HEK293 (cell line): ENCODE measurements at regions not wholly inside any gene's neighbourhood (a gene's known extent, or its start where the extent isn't known, plus 50 kb on each side); places are given as distances from the start of the nearest gene placed in this dataset.

Experiments
- CTCF ChIA-PET: fragments of 350-600 bp; formaldehyde crosslinking; extraction: SDS; loops from one replicate; lab custom pipeline; 2021; ENCODE audit warnings: antibody characterized with exemption; lab: Yijun Ruan, JAX
- POLR2A ChIA-PET: fragments of 300-600 bp; formaldehyde crosslinking; extraction: SDS; loops from one replicate; lab custom pipeline; 2020; ENCODE audit warnings: antibody characterized with exemption, inconsistent platforms; lab: Yijun Ruan, JAX
- H3K27ac ChIP-seq: fragments of 200-500 bp; sonication (Bioruptor generic); 2 replicates; pipeline ENCODE4 v1.5.1; 2014; ENCODE audit warnings: low read depth, low read length, control low read depth, inconsistent platforms; ENCODE audit errors: extremely low read depth
- H3K36me3 ChIP-seq, 2 experiments: fragments of 200-500 bp in 1 of 2; sonication (Bioruptor generic) in 1 of 2; 1 replicate in 1 of 2; 2 replicates in 1 of 2; pipeline ENCODE4 v1.5.1; 2014 to 2017; ENCODE audit warnings: inconsistent platforms in 2 of 2, low read length in 2 of 2; ENCODE audit not compliant: control insufficient read depth in 2 of 2, insufficient read depth in 1 of 2
- H3K4me1 ChIP-seq: fragments of 200-500 bp; sonication (Bioruptor generic); 2 replicates; pipeline ENCODE4 v1.5.1; 2014; ENCODE audit warnings: mild to moderate bottlenecking, low read length, inconsistent platforms; ENCODE audit not compliant: control insufficient read depth, insufficient read depth
- H3K4me3 ChIP-seq: 2 replicates; pipeline ENCODE4 v1.5.1; 2011; ENCODE audit warnings: low read depth, mild to moderate bottlenecking, control low read depth, low read length, moderate library complexity
- H3K9me3 ChIP-seq: fragments of 200-500 bp; sonication (Bioruptor generic); 2 replicates; pipeline ENCODE4 v1.5.1; 2014; ENCODE audit warnings: low read depth, low read length, inconsistent platforms; ENCODE audit not compliant: control insufficient read depth, insufficient read depth
- GLI2 ChIP-seq: fragments of 450-650 bp; formaldehyde crosslinking; IDR thresholded peaks from 2 replicates; pipeline ENCODE4; 2017; ENCODE audit warnings: missing biosample characterization, missing genetic modification characterization, low read depth, borderline replicate concordance
- GLI4 ChIP-seq: fragments of 450-650 bp; formaldehyde crosslinking; IDR thresholded peaks from 2 replicates; pipeline ENCODE4 v1.5.1; 2016; ENCODE audit warnings: missing biosample characterization, missing genetic modification characterization
- KLF1 ChIP-seq: fragments of 450-650 bp; formaldehyde crosslinking; IDR thresholded peaks from 2 replicates; pipeline ENCODE4 v1.5.1; 2016; ENCODE audit warnings: missing biosample characterization, missing genetic modification characterization
- KLF8 ChIP-seq: fragments of 450-650 bp; formaldehyde crosslinking; IDR thresholded peaks from 2 replicates; pipeline ENCODE4 v1.5.1; 2016; ENCODE audit warnings: missing biosample characterization, missing genetic modification characterization
- MEIS1 ChIP-seq: sonication (generic); formaldehyde crosslinking; IDR thresholded peaks from 2 replicates; pipeline ENCODE4 v1.8.1; 2022; ENCODE audit warnings: missing genetic modification reagents, mild to moderate bottlenecking, borderline replicate concordance
- SCRT2 ChIP-seq: fragments of 450-650 bp; formaldehyde crosslinking; IDR thresholded peaks from 2 replicates; pipeline ENCODE4 v1.5.1; 2016; ENCODE audit warnings: missing biosample characterization, missing genetic modification characterization
- SP3 ChIP-seq: fragments of 450-650 bp; formaldehyde crosslinking; IDR thresholded peaks from 2 replicates; pipeline ENCODE4 v1.5.1; 2016; ENCODE audit warnings: missing biosample characterization, missing genetic modification characterization
- WT1 ChIP-seq: fragments of 450-650 bp; formaldehyde crosslinking; IDR thresholded peaks from 2 replicates; pipeline ENCODE4 v1.5.1; 2016; ENCODE audit warnings: missing biosample characterization, missing genetic modification characterization
- ZNF138 ChIP-seq: fragments of 450-650 bp; formaldehyde crosslinking; IDR thresholded peaks from 2 replicates; pipeline ENCODE4 v1.5.1; 2016; ENCODE audit warnings: missing biosample characterization, missing genetic modification characterization, borderline replicate concordance
- ZNF16 ChIP-seq: fragments of 450-650 bp; formaldehyde crosslinking; IDR thresholded peaks from 2 replicates; pipeline ENCODE4 v1.5.1; 2016; ENCODE audit warnings: low read depth, missing biosample characterization, missing genetic modification characterization
- ZNF350 ChIP-seq: fragments of 450-650 bp; formaldehyde crosslinking; IDR thresholded peaks from 2 replicates; pipeline ENCODE4 v1.5.0; 2017; ENCODE audit warnings: missing biosample characterization, mild to moderate bottlenecking, missing genetic modification characterization
- ZNF404 ChIP-seq: fragments of 450-650 bp; formaldehyde crosslinking; IDR thresholded peaks from 2 replicates; pipeline ENCODE4 v1.5.1; 2017; ENCODE audit warnings: missing biosample characterization, missing genetic modification characterization
- ZNF416 ChIP-seq: fragments of 450-650 bp; formaldehyde crosslinking; IDR thresholded peaks from 2 replicates; pipeline ENCODE4 v1.5.1; 2016; ENCODE audit warnings: missing biosample characterization, missing genetic modification characterization
- ZNF423 ChIP-seq: fragments of 450-650 bp; formaldehyde crosslinking; IDR thresholded peaks from 2 replicates; pipeline ENCODE4 v1.5.1; 2016; ENCODE audit warnings: missing biosample characterization, missing genetic modification characterization
- ZNF449 ChIP-seq: fragments of 450-650 bp; formaldehyde crosslinking; IDR thresholded peaks from 2 replicates; pipeline ENCODE4 v1.5.1; 2017; ENCODE audit warnings: missing biosample characterization, mild to moderate bottlenecking, missing genetic modification characterization, moderate library complexity
- ZNF473 ChIP-seq: fragments of 450-650 bp; formaldehyde crosslinking; IDR thresholded peaks from 2 replicates; pipeline ENCODE4 v1.5.1; 2017; ENCODE audit warnings: missing biosample characterization, missing genetic modification characterization
- ZNF514 ChIP-seq: fragments of 450-650 bp; formaldehyde crosslinking; IDR thresholded peaks from 2 replicates; pipeline ENCODE4 v1.5.1; 2016; ENCODE audit warnings: missing biosample characterization, missing genetic modification characterization
- ZNF626 ChIP-seq: fragments of 450-650 bp; sonication (Bioruptor Pico); formaldehyde crosslinking; IDR thresholded peaks from 2 replicates; pipeline ENCODE4 v1.5.1; 2018; ENCODE audit warnings: missing biosample characterization, missing genetic modification characterization, inconsistent platforms
- ZNF629 ChIP-seq: fragments of 450-650 bp; formaldehyde crosslinking; IDR thresholded peaks from 2 replicates; pipeline ENCODE4 v1.5.1; 2017; ENCODE audit warnings: missing biosample characterization, missing genetic modification characterization
- ZNF677 ChIP-seq: fragments of 450-650 bp; IDR thresholded peaks from 2 replicates; pipeline ENCODE4 v1.5.0; 2018; ENCODE audit warnings: missing biosample characterization, mild to moderate bottlenecking, missing genetic modification characterization, moderate library complexity
- ZNF701 ChIP-seq: fragments of 450-650 bp; formaldehyde crosslinking; IDR thresholded peaks from 2 replicates; pipeline ENCODE4 v1.5.1; 2016; ENCODE audit warnings: missing biosample characterization, missing genetic modification characterization
- ZNF76 ChIP-seq: fragments of 450-650 bp; formaldehyde crosslinking; IDR thresholded peaks from 2 replicates; pipeline ENCODE4; 2016; ENCODE audit warnings: low read depth, missing biosample characterization, missing genetic modification characterization, borderline replicate concordance
- ZNF777 ChIP-seq: fragments of 450-650 bp; formaldehyde crosslinking; IDR thresholded peaks from 2 replicates; pipeline ENCODE4 v1.5.1; 2017; ENCODE audit warnings: missing biosample characterization, missing genetic modification characterization, borderline replicate concordance
- ZSCAN30 ChIP-seq: fragments of 450-650 bp; IDR thresholded peaks from 2 replicates; pipeline ENCODE4 v1.5.1; 2018; ENCODE audit warnings: missing biosample characterization, mild to moderate bottlenecking, missing genetic modification characterization, moderate library complexity
- TF ChIP-seq, protein P1 (sequence below): fragments of 450-650 bp; IDR thresholded peaks from 2 replicates; pipeline ENCODE4 v1.5.1; 2018; ENCODE audit warnings: missing biosample characterization, mild to moderate bottlenecking, missing genetic modification characterization
- TF ChIP-seq, protein P2 (sequence below): fragments of 450-650 bp; formaldehyde crosslinking; IDR thresholded peaks from 2 replicates; pipeline ENCODE4 v1.5.0; 2017; ENCODE audit warnings: missing biosample characterization, missing genetic modification characterization, borderline replicate concordance

- ChIA-PET POLR2A (no interaction called here), CTCF (no interaction called here)
- H3K36me3 ChIP-seq, result no peaks in the 10 kb centered on the region
- no peaks in the 10 kb centered on the region for H3K9me3 ChIP-seq
- no peak for TF ChIP-seq KLF8 (tag by site-specific recombination)
- TF ChIP-seq KLF1 (tag by site-specific recombination), result no peak
- TF ChIP-seq ZNF423 (tag by site-specific recombination), result no peak
- no peak for TF ChIP-seq MEIS1 (CRISPR knock-in tag)
- TF ChIP-seq ZNF416, result no peak
- no peak for TF ChIP-seq ZNF473 (tag by site-specific recombination)
- TF ChIP-seq ZNF76 (tag by site-specific recombination), result no peak
- TF ChIP-seq ZNF677 (tag by site-specific recombination), result no peak
- no peak for TF ChIP-seq ZNF626 (tag by site-specific recombination)
- no peak for TF ChIP-seq ZNF777
- no peak for TF ChIP-seq WT1 (tag by site-specific recombination)
- no peak for TF ChIP-seq GLI2 (tag by site-specific recombination)
- TF ChIP-seq ZNF449 (tag by site-specific recombination), result no peak
- TF ChIP-seq, protein P1, sequence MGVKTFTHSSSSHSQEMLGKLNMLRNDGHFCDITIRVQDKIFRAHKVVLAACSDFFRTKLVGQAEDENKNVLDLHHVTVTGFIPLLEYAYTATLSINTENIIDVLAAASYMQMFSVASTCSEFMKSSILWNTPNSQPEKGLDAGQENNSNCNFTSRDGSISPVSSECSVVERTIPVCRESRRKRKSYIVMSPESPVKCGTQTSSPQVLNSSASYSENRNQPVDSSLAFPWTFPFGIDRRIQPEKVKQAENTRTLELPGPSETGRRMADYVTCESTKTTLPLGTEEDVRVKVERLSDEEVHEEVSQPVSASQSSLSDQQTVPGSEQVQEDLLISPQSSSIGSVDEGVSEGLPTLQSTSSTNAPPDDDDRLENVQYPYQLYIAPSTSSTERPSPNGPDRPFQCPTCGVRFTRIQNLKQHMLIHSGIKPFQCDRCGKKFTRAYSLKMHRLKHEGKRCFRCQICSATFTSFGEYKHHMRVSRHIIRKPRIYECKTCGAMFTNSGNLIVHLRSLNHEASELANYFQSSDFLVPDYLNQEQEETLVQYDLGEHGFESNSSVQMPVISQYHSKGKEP (tag by site-specific recombination), result no peak
- TF ChIP-seq ZNF629 (tag by site-specific recombination), result no peak
- TF ChIP-seq ZNF514 (tag by site-specific recombination), result no peak
- TF ChIP-seq ZNF350 (tag by site-specific recombination), result no peak
- TF ChIP-seq ZNF404, result no peak
- TF ChIP-seq, all 188 proteins: peak for 0
- Histone ChIP-seq H3K4me1 (no peaks in the 10 kb centered on the region), H3K4me3 (no peak overlapping the region), H3K27ac (no peak overlapping the region)
Observed at GRCh38 chr1:5691795-5692509, 300.3 kb downstream of the NPHP4 start.

GRCh38 chr1:5690898-5691297, 301.3 kb downstream of the NPHP4 start:
- no peaks in the 10 kb centered on the region for H3K36me3 ChIP-seq
- no peak for TF ChIP-seq SCRT2
- no peak for TF ChIP-seq GLI4 (tag by site-specific recombination)
- no peak for TF ChIP-seq ZNF701 (tag by site-specific recombination)
- TF ChIP-seq, protein P2, sequence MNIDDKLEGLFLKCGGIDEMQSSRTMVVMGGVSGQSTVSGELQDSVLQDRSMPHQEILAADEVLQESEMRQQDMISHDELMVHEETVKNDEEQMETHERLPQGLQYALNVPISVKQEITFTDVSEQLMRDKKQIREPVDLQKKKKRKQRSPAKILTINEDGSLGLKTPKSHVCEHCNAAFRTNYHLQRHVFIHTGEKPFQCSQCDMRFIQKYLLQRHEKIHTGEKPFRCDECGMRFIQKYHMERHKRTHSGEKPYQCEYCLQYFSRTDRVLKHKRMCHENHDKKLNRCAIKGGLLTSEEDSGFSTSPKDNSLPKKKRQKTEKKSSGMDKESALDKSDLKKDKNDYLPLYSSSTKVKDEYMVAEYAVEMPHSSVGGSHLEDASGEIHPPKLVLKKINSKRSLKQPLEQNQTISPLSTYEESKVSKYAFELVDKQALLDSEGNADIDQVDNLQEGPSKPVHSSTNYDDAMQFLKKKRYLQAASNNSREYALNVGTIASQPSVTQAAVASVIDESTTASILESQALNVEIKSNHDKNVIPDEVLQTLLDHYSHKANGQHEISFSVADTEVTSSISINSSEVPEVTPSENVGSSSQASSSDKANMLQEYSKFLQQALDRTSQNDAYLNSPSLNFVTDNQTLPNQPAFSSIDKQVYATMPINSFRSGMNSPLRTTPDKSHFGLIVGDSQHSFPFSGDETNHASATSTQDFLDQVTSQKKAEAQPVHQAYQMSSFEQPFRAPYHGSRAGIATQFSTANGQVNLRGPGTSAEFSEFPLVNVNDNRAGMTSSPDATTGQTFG (tag by site-specific recombination), result no peak
- TF ChIP-seq ZNF350 (tag by site-specific recombination), result no peak
- no peak for TF ChIP-seq ZNF16
- no peak for TF ChIP-seq SP3
- TF ChIP-seq ZNF138, result no peak
- TF ChIP-seq ZNF629 (tag by site-specific recombination), result no peak
- no peak for TF ChIP-seq ZSCAN30 (tag by site-specific recombination)
- TF ChIP-seq, all 188 proteins: peak for 0
- Histone ChIP-seq H3K9me3 (no peaks in the 10 kb centered on the region), H3K4me1 (no peaks in the 10 kb centered on the region), H3K27ac (no peak overlapping the region), H3K4me3 (no peak overlapping the region)
- POLR2A ChIA-PET, result no interaction called here
- CTCF ChIA-PET, result no interaction called here
